ENCODE measurements at regions not wholly inside any gene's neighbourhood (a gene's known extent, or its start where the extent isn't known, plus 50 kb on each side); places are given as distances from the start of the nearest gene placed in this dataset.

DNA sequence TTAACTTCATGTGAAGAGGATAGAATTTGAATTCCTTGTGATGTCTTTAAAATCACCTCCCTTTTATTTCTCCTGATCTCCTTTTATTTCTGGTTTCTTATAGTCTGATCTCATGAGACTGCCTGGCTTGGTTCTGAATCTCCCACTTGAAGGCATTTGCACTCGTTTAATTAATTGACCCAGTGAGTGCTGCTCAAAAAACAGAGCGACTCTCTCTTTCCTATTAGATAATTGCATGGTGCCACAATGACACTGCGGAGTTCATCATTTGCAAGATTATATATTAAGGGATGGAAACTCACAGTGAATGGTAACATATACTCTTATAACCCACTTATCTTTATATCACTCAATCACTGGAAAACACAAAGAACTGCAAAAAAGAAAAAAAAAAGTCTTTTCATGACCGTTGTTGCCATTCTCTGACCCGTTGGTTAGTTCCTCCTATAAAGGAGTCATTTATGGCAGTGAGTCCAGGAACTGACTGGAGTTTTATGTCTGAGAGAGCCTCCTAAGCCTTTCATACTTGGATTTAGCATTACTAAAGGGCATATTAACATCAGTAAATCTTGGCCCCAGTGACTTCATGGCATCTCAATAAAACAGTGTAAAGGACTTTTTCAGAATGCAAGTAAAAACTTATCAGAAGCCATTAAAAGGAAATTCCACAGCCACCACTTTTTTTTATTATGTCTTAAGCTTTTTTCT, 103.3 kb upstream of the EPHA4 start:
- FAIRE-seq: no peak

DNA sequence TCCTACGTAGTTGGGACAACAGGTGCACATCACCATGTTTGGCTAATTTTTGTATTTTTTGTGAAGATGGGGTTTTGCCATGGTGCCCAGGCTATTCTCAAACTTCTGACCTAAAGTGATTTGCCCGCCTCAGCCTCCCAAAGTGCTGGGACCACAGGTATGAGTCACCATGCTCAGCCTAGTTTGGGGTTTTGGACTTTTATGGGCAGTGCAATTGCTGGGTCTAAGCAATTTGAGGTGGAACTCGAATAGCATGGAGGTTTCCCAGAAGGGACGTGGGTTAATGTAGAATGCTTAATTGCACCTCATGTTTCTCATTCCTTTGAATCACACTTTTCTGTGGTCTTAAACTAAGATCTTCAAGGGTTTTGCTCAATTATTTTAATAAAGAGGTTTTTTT, 102.3 kb upstream of the EPHA4 start:
- no peak for FAIRE-seq

DNA sequence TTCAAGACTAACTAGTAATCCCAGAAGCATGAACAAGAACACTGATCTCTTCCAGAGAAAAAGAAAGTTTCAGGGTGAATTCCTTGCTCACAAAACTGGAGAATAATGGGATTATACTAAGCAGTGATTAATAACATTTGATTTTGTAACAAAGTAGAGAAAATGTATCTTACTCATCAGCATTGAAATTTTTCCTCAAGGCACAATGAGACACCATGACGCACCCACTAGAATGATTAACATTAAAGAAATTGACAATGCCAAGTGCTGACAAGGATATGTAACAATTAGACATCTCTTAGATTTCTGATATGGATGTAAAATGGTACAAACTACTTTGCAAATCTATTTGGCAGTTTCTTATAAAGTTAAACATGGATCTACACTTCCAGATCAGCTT, 101.1 kb upstream of the EPHA4 start:
- FAIRE-seq: no peak

DNA sequence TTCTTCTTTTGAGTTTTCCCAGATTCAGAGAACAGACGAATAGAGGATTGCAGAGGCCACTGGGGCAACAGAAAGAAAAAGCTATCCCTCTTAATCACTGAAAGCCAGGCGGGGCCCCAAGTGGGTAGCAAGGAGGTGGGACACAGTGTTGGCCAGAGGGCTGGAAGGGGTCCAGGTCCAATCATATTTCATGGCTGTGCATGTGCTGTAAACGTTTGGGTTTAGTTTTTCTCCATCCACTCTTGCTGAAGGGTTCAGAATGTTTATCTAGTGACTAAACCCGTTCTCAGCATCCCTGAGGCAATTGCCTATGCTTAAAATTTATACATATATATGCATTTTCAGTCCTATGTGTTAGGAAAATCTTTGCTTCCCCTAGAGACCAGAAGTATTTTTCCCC, 99.4 kb upstream of the EPHA4 start:
- no peak for FAIRE-seq

DNA sequence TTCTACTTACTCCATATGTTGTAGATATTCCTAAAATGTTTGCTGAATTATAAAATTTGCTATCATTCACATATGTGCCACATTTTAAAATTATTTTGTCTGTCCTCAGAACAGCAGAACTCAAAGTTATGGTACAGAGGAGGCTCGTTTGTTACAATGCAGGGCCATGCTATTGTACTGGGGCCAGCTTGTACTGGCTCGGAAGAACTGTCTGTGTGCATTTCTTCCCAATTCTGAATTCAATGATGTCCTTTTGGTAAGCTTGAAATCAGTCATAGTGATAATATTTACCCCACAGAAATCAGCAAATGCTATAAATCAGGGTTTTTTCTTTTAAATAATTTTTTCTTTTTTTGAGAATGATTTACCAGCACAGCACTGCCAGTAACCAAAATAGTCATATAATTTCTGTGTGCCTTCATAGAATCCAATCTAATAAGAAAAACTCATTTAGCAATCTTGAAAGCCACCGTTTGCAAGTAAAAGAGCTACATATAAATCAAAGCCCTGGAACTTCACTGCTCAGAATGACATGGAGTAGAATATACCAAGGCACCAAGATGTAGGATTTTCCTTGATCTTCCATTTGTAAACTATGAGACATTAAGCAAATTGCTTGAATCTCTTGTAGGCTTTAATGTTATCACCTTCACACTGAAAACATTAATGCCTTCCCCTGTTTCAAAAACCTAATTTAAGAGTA, 90.7 kb upstream of the EPHA4 start:
- no peak for FAIRE-seq

DNA sequence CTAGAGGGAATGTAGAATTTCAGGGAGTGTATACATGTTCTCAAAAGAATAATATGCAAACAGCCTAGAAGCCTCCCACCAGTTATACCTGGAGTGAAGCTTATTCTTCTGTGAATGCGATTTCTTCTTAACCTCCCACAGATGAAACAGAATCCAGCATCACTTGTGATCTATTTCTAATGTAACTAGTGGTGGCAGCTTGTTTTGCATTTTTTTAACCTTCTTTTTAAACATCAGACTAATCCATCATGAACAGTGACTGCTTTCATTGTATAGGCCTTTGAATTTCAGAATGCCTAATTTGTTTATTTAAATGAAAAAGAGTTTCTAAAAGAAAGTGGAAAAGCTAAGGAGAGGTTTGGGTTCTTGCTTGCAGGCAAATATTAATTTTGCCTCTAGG, 85.7 kb upstream of the EPHA4 start:
- FAIRE-seq: no peak

DNA sequence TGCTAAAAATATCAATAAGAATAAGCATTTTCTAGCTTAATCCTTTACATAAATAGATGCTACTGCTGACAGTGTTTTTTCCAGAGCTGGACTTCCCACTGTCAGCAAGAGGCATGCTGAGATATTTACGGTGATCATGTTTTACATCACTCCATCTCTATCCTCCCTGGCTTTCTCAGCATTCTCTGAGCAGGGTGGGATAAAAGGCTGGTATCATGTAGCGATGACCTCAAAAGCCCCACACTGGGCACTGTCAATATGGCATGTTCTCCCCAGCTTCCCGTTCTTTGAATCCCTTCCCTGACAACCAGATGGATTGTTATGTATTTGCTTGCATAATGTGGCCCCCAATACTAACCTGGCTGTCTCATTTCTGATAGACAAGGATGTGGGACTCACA, 83.2 kb upstream of the EPHA4 start:
- no peak for FAIRE-seq

DNA sequence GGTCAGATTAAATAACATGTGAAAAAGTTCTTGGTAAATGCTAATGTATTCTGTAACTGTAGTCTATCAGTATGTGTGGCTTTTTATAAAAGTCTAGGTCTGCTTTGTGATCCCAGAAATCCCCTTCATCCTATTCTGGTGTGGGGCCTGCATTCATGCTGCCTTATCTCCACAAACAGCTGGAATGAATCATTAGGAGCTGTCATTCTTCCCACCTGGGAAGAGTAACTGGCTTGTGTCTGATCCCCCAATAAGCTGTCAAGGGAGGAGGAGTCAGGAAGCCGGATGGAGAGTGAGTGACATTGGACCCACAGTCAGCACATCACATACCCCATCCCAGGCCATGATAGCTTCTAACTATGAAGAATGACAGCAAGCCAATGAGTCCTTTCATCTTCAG, 81.1 kb upstream of the EPHA4 start:
- no peak for FAIRE-seq

DNA sequence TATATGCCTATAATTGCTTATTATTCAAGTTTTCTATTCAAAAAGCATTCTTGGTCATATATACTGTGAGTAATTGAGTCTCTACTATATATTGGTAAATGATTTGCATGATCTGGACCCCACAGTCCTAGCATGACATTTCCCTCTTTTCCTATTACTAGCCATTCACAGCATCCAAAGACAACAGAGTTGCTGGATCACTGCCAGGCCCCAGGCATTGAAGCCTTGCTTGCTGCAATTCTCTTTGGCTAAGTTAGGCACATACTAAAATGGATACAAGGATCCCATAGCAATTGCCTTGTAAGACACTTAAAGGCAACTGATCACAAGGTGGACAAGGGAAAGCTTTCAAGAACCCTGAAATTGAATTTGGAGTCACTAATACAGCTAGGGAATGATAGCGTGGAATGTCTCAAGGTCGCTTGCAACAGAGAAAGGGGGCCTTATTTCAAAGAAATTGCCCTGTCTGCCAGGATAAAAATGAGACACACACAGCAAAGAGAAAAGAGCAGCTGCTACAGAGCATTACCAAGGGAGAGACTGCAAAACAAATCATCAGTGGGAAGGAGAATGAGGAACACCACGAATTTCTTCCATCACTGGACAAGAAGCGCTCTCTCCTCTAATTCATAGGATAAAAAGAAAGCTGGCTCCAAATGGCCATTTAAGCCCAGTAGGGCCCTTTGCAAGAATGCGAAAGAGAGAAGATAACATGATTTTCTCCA, 77.1 kb upstream of the EPHA4 start:
- FAIRE-seq: no peak

DNA sequence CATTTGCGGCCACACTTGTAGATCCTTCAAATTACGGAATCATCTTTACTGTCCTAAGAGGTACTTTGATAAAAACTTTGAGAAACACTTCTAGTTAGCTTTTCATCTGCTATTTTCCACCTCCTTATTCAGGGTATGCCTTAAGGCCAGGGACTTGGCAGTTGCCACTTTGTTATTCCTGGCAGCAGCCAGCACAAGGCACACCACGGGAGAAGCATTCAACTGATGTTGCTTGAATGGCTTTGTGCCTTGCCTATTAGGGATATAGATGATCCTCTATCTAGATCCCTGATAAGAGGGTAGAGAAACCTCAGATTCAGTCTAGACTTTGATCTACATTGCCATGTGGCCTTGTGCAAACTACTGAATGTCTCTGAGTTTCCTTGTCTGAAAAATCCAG, 70.3 kb upstream of the EPHA4 start:
- no peak for FAIRE-seq

DNA sequence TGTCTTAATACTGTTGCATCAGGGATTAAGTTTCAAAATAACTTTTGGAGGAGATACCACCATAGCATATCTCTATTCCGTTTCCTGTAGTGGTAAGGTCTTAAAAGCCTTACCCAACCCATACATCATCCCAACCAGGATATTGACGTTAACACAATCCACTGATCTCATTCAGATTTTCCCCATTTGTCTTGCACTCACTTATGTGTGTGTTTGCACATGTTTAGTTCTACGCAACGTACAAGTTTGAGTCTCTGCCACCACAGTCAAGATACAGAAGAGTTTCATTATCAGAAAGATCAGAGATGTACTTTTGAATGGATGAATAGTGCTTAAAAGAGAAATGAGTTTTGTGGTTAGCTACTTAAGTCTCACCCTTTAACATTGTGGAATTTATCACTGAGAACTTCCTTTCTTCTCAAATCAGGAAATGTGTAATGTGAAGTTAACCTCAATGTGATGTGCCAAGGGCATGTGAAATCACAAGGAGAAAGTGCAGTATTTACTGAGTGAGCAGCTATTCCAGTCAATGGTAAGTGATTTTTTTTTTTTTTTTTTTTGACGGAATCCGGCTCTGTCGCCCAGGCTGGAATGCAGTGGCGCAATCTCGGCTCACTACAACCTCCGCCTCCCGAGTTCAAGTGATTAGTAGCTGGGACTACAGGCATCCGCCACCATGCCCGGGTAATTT, 69.2 kb upstream of the EPHA4 start:
- no peak for FAIRE-seq

DNA sequence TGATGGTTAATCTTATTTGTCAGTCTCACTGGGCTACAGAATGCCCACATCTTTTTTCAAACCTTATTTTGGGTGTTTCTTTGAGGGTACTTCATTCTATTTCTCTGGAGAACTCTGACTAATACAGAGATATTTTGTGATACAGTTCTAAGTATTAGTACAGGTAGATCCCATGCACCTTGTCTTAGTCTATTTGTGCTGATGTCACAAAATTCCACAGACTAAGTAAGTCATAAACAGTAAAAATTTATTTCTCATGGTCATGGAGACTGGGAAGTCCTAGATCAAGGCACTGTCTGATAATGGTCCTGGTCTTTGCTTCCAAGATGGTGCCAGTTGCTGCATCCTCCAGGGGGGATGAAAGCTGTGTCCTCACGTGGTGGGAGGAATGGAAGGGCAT, 68.6 kb upstream of the EPHA4 start:
- no peak for FAIRE-seq

DNA sequence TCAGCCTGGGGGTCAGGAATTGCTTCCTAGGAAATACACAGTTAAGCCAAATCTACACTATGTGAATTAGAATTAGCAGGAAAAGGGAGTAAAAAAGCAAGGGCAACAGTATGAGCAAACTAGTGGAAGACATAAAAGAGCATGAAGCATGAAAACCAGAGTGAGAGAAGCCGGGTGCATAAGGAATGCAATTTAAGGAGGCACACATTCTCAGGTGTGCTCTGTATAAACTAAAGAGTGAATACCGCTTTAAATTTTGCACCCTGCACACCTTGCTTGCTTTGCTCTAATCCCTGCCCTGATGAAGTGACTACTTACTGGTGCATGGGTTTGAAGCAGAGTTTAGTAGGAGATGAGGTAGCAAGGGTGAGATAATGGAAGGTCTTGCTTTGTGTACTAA, 65.7 kb upstream of the EPHA4 start:
- FAIRE-seq: no peak

DNA sequence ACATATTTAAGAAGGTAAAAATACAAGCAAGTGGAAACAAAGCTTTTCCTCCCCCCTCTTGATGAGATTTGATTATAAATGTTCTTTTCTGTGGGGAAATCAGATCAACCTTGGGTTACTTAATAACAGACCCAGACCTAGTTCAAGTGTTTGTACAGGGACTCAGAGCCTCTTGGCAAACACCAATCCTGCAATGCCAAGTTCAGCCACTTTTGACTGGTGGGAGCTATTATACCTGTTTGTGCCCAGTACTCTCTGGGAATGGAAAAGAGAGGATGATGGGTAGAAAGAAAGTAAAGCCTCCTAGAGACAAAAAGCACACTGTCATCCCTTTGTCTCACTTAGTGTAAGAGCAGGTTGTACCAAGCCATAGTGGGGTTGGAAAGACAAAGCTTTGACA, 63.8 kb upstream of the EPHA4 start:
- FAIRE-seq: no peak

DNA sequence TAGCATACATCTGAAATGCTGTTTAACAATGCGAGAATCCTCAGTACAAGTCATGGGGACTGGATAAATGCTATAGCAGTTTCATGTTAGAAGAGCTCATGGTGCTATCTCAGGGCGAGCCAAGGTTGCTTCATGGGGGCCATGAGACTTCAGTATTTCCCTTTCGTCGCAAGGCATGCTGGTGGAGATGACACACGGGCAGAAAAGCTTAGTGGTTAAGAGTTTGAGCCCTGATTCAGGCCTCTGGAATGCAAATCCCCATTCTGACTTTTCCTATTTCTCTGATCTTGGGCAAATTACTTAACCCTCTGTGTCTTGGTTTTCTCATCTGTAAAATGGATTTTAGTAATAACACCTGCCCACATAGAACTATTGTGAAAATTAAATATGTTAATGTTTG, 57.4 kb upstream of the EPHA4 start:
- FAIRE-seq: no peak

DNA sequence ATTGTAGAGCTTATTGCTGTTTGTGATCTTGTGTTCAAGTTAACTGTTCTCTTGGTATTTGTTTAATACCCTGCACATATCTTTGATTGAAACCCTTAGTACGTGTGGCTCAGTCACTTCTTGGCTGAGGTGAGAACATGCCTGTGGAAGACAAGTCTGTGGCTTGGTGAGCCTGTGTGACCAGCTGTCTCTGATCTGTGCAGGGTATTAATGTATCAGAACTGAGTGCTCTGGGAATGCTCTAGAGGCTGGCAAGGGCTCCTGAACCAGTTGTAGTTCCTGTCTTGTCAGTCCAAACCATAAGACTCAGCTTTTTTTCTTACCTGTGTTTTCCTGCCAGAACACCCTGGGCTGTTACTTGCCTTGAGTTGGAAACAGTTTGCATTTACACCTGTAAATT, 52.4 kb upstream of the EPHA4 start:
- FAIRE-seq: no peak
